NCI-H1436 treated with DMSO at 0.1 percent for 48 hours (cell line): ENCODE measurements at regions not wholly inside any gene's neighbourhood (a gene's known extent, or its start where the extent isn't known, plus 50 kb on each side); places are given as distances from the start of the nearest gene placed in this dataset.
"Not testable (repeated sequence)": the region's sequence is repeated elsewhere in the genome, so short reads cannot be mapped to it uniquely, and the experiment has no call there.

Experiments used
- DNase-seq: peaks from one replicate; lab custom pipeline; 2025; lab: John Stamatoyannopoulos, UW

- DNase-seq: no peak
Observed at GRCh38 chr1:54474310-54475251, 68.4 kb upstream of the SSBP3 start.

GRCh38 chr1:54471588-54471987, 65.4 kb upstream of the SSBP3 start:
- DNase-seq: no peak

GRCh38 chr1:54469444-54469843, 63.2 kb upstream of the SSBP3 start:
- not testable (repeated sequence) for DNase-seq

GRCh38 chr1:54468288-54469084, 62.3 kb upstream of the SSBP3 start:
- DNase-seq: not testable (repeated sequence)

GRCh38 chr1:54465351-54465811, 59.2 kb upstream of the SSBP3 start:
- no peak for DNase-seq

- no peak for DNase-seq
Observed at GRCh38 chr1:54464477-54465146, 58.4 kb upstream of the SSBP3 start.

GRCh38 chr1:54464031-54464476, 57.9 kb upstream of the SSBP3 start:
- DNase-seq: no peak

GRCh38 chr1:54463259-54464030, 57.3 kb upstream of the SSBP3 start:
- no peak for DNase-seq

GRCh38 chr1:54462597-54463258, 56.5 kb upstream of the SSBP3 start:
- no peak for DNase-seq

- no peak for DNase-seq
Observed at GRCh38 chr1:54461731-54462596, 55.8 kb upstream of the SSBP3 start.

- no peak for DNase-seq
Observed at GRCh38 chr1:54460861-54461387, 54.7 kb upstream of the SSBP3 start.

GRCh38 chr1:54460351-54460750, 54.2 kb upstream of the SSBP3 start:
- DNase-seq: no peak

GRCh38 chr1:54459726-54460191, 53.6 kb upstream of the SSBP3 start:
- DNase-seq: no peak

GRCh38 chr1:54459140-54459539, 52.9 kb upstream of the SSBP3 start:
- DNase-seq: no peak

GRCh38 chr1:54456921-54457529, 50.8 kb upstream of the SSBP3 start:
- DNase-seq: no peak

- DNase-seq: no peak
Observed at GRCh38 chr1:54456361-54456760, 50.2 kb upstream of the SSBP3 start.
